ENCODE measurements at regions not wholly inside any gene's neighbourhood (a gene's known extent, or its start where the extent isn't known, plus 50 kb on each side); places are given as distances from the start of the nearest gene placed in this dataset.

DNA sequence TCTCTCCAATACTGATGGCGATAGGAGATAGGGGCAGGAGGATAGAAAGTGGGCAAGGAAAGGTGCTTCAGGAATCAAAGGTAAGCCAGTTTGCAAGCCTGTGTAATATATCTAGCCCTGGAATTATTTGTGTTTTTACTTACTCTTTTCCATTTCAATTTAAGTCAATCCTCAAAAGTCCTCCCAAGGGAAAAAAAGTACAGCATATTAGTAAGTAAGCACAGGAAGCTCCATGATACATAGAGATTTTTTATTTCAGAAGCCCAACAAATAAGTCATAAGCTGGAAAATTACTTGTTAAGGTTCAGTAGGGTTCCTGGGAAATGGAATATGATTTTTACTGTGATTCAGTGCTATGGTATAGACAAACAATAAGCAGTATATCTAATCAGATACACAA, 337.7 kb upstream of the DUSP10 start:
- TF ChIP-seq ZNF274 (IDR thresholded peaks at IDR 0.05; ENCODE audit: low read depth, low read length) (no peak), YY1 (IDR thresholded peaks at IDR 0.05; ENCODE audit: insufficient read depth, insufficient read length) (no peak)

Data from NT2/D1 (cell line).